Testis (tissue), 2 donors: ENCODE measurements at regions not wholly inside any gene's neighbourhood (a gene's known extent, or its start where the extent isn't known, plus 50 kb on each side); places are given as distances from the start of the nearest gene placed in this dataset.

ENCODE experiments used
- DNase-seq: peaks from one replicate; pipeline ENCODE4 v3.0.0-alpha.2; 2019
- H3K27ac ChIP-seq, 2 donors: fragments of 200-600 bp; sonication (generic); one replicate each; pipeline ENCODE4 v1.5.1; 2019
- H3K27me3 ChIP-seq: fragments of 200-600 bp; sonication (generic); one replicate; pipeline ENCODE4 v1.5.1; 2019
- H3K36me3 ChIP-seq: fragments of 200-600 bp; sonication (generic); one replicate; pipeline ENCODE4 v1.5.1; 2017; ENCODE audit warnings: low read depth; ENCODE audit errors: missing control alignments
- H3K4me1 ChIP-seq: fragments of 200-600 bp; sonication (generic); one replicate; pipeline ENCODE4 v1.5.1; 2019
- H3K4me3 ChIP-seq, 2 donors: fragments of 200-600 bp; sonication (generic); one replicate each; pipeline ENCODE4 v1.5.1; 2017 to 2019
- H3K9me3 ChIP-seq: fragments of 200-600 bp; sonication (generic); one replicate; pipeline ENCODE4 v1.5.1; 2017
- CTCF ChIP-seq, 3 experiments: fragments of 450-650 bp in 2 of 3; fragments of 200-600 bp in 1 of 3; sonication (generic) in 1 of 3; IDR thresholded peaks; one replicate each; pipeline ENCODE4 v1.5.1; 2016 to 2019; ENCODE audit warnings: antibody characterized with exemption in 3 of 3, mild to moderate bottlenecking in 2 of 3, moderate library complexity in 1 of 3
- POLR2A ChIP-seq: fragments of 450-650 bp; IDR thresholded peaks from one replicate; pipeline ENCODE4 v1.6.1; 2017; ENCODE audit warnings: antibody characterized with exemption, mild to moderate bottlenecking, moderate library complexity
- WGBS, 2 donors: methylation state at CpG; one replicate each; pipeline ENCODE4 v1.1.5; 2018; 5-methylcytosine and 5-hydroxymethylcytosine counted together
- intact Hi-C: fragments of 100-400 bp; cut with DNase I; formaldehyde crosslinking; loops from one replicate; pipeline ENCODE4 v1.15.1; 2023; ENCODE audit warnings: low total_unique reads

DNA sequence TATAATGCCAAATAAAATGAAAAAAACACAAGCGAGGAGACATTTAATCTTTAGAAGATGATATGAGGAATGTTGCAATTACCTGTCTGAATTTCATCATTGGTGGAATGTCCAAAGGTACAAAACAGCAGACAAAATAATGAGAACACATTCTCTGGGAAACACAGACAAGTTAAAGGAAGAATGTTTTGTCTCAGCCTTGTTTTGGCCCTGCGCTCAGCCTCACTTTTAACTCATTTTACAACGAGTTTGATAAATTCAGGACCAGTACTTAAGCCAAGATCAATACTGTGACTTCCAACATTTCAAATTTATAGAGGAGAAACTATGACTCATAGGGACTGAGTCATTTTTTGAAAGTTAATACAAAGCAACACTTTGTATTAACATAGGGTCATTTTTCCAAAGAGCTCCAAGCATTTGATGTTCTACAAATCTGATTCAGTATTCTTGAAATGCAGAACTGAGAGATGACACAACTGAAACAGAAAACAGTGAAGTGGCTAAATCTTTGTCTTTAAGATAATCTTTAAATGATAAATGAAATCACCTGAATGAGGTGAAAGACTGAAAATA, 833.2 kb upstream of the CHAC2 start:
- Histone ChIP-seq H3K9me3 (no peaks in the 10 kb centered on the region), H3K27ac (no peak overlapping the region), H3K27me3 (no peaks in the 10 kb centered on the region), H3K4me3 (no peak overlapping the region), H3K4me1 (no peaks in the 10 kb centered on the region), H3K36me3 (no peaks in the 10 kb centered on the region)
- TF ChIP-seq POLR2A (no peak), CTCF (IDR thresholded peaks at IDR 0.05) (no peak)
- no peak for DNase-seq
- 57 to 61% methylated on average over 3 of the region's 3 CpGs for WGBS, 2 donors
- intact Hi-C loops: no loop called here

GRCh38 chr2:52933878-52934277, 833.7 kb upstream of the CHAC2 start:
- TF ChIP-seq CTCF (IDR thresholded peaks at IDR 0.05) (no peak), POLR2A (no peak)
- H3K4me3 ChIP-seq: no peak overlapping the region
- 34 to 52% methylated on average over 2 of the region's 2 CpGs for WGBS, 2 donors
- DNase-seq: no peak
- no peaks in the 10 kb centered on the region for H3K36me3 ChIP-seq
- no peak overlapping the region for H3K27ac ChIP-seq
- intact Hi-C loops: no loop called here
- H3K9me3 ChIP-seq: no peaks in the 10 kb centered on the region
- no peaks in the 10 kb centered on the region for H3K4me1 ChIP-seq
- no peaks in the 10 kb centered on the region for H3K27me3 ChIP-seq

DNA sequence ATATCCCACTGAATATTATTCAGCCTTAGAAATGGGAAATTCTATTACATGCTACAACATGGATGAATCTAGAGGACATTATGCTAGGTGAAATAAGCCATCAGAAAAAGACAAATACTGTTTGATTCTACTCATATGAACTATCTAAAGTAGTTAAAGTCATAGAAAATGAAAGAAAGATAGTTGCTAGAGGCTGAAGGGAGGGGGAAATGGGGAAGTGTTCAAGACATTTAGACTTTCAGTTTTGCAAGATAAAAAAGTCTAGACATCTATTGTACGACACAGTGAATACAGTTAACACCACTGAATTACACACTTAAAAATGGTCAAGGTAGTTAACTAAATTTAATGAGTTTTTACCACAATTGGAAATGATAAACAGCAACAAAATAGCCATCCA, 835.9 kb upstream of the CHAC2 start:
- intact Hi-C loops: no loop called here
- DNase-seq: no peak
- no peaks in the 10 kb centered on the region for H3K36me3 ChIP-seq
- TF ChIP-seq CTCF (IDR thresholded peaks at IDR 0.05) (no peak), POLR2A (no peak)
- H3K27me3 ChIP-seq: no peaks in the 10 kb centered on the region
- no peaks in the 10 kb centered on the region for H3K4me1 ChIP-seq
- 76 to 81% methylated on average over 1 of the region's 1 CpG for WGBS, 2 donors
- no peak overlapping the region for H3K4me3 ChIP-seq
- no peaks in the 10 kb centered on the region for H3K9me3 ChIP-seq
- no peak overlapping the region for H3K27ac ChIP-seq

DNA sequence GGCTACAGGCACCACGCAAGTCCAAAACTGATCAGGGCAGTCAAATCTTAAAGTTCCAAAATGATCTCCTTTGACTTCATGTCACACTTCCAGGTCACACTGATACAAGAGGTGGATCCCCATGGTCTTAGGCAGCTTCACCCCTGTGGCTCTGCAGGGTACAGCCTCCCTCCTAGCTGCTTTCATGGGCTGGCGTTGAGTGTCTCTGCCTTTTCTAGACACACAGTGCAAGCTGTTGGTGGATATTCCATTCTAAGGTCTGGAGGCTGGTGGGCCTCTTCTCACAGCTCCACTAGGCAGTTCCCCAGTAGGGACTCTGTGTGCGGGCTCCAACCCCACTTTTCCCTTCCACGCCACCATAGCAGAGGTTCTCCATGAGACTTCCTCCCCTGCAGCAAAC, 838.2 kb upstream of the CHAC2 start:
- H3K27ac ChIP-seq: no peak overlapping the region
- no peak for DNase-seq
- intact Hi-C loops: no loop called here
- H3K36me3 ChIP-seq: no peaks in the 10 kb centered on the region
- H3K4me1 ChIP-seq: no peaks in the 10 kb centered on the region
- H3K27me3 ChIP-seq: no peaks in the 10 kb centered on the region
- H3K9me3 ChIP-seq: no peaks in the 10 kb centered on the region
- WGBS, 2 donors: 95 to 100% methylated on average over 4 of the region's 4 CpGs
- no peak overlapping the region for H3K4me3 ChIP-seq
- TF ChIP-seq POLR2A (no peak), CTCF (IDR thresholded peaks at IDR 0.05) (no peak)

GRCh38 chr2:52919673-52920072, 847.9 kb upstream of the CHAC2 start:
- intact Hi-C loops: no loop called here
- H3K27me3 ChIP-seq: no peaks in the 10 kb centered on the region
- H3K4me3 ChIP-seq: no peak overlapping the region
- DNase-seq: no peak
- no peaks in the 10 kb centered on the region for H3K4me1 ChIP-seq
- 84% methylated on average over 4 of the region's 4 CpGs for WGBS, 2 donors
- H3K9me3 ChIP-seq: no peaks in the 10 kb centered on the region
- TF ChIP-seq CTCF (IDR thresholded peaks at IDR 0.05) (no peak), POLR2A (no peak)
- no peak overlapping the region for H3K27ac ChIP-seq
- H3K36me3 ChIP-seq: no peaks in the 10 kb centered on the region
